WTC11 (cell line): ENCODE measurements at regions not wholly inside any gene's neighbourhood (a gene's known extent, or its start where the extent isn't known, plus 50 kb on each side); places are given as distances from the start of the nearest gene placed in this dataset.

ENCODE experiments used
- CREB1 ChIP-seq: sonication (generic); formaldehyde crosslinking; IDR thresholded peaks from 2 replicates; pipeline ENCODE4 v1.8.0; 2023; ENCODE audit warnings: mild to moderate bottlenecking, missing genetic modification reagents
- JUN ChIP-seq: sonication (generic); formaldehyde crosslinking; IDR thresholded peaks from 2 replicates; pipeline ENCODE4 v1.8.0; 2023; ENCODE audit warnings: mild to moderate bottlenecking, missing genetic modification reagents
- TEAD4 ChIP-seq: sonication (generic); formaldehyde crosslinking; IDR thresholded peaks from 2 replicates; pipeline ENCODE4 v1.8.0; 2022; ENCODE audit warnings: mild to moderate bottlenecking, missing genetic modification reagents
- ZNF219 ChIP-seq: sonication (generic); formaldehyde crosslinking; IDR thresholded peaks from 2 replicates; pipeline ENCODE4 v1.8.0; 2023; ENCODE audit warnings: missing genetic modification reagents, mild to moderate bottlenecking, borderline replicate concordance
- ZNF232 ChIP-seq: sonication (generic); formaldehyde crosslinking; IDR thresholded peaks from 2 replicates; pipeline ENCODE4 v1.8.0; 2022; ENCODE audit warnings: mild to moderate bottlenecking, missing genetic modification reagents
- TF ChIP-seq, protein P1 (sequence below): sonication (generic); formaldehyde crosslinking; conservative IDR thresholded peaks from 2 replicates; pipeline ENCODE4 v1.8.1; 2022; ENCODE audit warnings: mild to moderate bottlenecking, missing genetic modification reagents

DNA sequence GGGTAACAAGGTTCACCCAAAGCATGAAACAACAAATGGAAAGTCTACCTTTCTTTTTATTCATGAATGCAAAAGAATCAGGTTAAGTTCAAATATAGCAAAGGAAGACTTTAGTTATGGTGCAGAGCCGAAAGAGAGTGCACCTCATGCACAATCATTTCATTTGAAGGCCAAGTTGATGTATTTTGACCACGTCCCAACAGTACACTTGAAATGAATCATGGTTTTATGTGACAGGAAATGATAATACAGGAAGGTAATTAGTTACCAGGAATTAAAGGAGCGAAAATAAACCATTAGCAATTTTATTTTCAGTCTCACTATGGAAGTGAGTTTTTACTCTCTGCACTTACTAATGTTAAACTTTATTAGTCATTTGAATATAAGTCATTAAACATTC, 281.2 kb upstream of the DIAPH2 start:
- TF ChIP-seq ZNF232 (no peak), CREB1 (CRISPR knock-in tag) (no peak), TEAD4 (CRISPR knock-in tag) (no peak), JUN (CRISPR knock-in tag) (no peak), ZNF219 (CRISPR knock-in tag) (no peak)
- TF ChIP-seq, protein P1, sequence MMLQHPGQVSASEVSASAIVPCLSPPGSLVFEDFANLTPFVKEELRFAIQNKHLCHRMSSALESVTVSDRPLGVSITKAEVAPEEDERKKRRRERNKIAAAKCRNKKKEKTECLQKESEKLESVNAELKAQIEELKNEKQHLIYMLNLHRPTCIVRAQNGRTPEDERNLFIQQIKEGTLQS (CRISPR knock-in tag) = no peak
